Activated naive CD8-positive, alpha-beta T cell (primary cell): ENCODE measurements at regions not wholly inside any gene's neighbourhood (a gene's known extent, or its start where the extent isn't known, plus 50 kb on each side); places are given as distances from the start of the nearest gene placed in this dataset.
"Not testable (repeated sequence)": the region's sequence is repeated elsewhere in the genome, so short reads cannot be mapped to it uniquely, and the experiment has no call there.

ENCODE experiments used
- H3K27ac Mint-ChIP-seq: one replicate; pipeline ENCODE4 v1.8.0; 2021; ENCODE audit warnings: mixed read lengths
- H3K27me3 Mint-ChIP-seq: one replicate; pipeline ENCODE4 v1.8.0; 2021; ENCODE audit warnings: mixed read lengths
- H3K36me3 Mint-ChIP-seq: one replicate; pipeline ENCODE4 v1.8.0; 2021; ENCODE audit warnings: mixed read lengths
- H3K4me1 Mint-ChIP-seq: one replicate; pipeline ENCODE4 v1.8.0; 2021; ENCODE audit warnings: low read depth, mixed read lengths
- H3K4me3 Mint-ChIP-seq: one replicate; pipeline ENCODE4 v1.8.0; 2021; ENCODE audit warnings: mild to moderate bottlenecking, mixed read lengths
- H3K9me3 Mint-ChIP-seq: one replicate; pipeline ENCODE4 v1.8.0; 2021; ENCODE audit warnings: low read depth, mixed read lengths

DNA sequence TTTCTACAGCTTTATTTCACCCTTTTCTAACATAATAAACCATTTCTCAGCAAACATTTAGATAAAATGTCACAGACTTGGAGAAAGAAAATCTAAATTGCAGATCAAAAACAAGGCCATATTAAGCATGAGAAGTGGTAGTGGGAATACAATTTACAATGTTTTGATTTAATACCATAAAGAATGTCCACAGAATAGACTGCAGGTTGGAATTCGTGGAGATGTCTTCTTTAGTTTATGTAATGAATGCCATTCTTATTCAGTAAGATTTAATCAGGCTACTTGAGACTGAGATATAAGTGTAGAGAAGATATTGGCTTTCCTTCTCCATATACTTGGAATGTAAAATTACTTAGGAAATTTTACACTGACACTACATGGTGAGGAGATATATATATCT is 91.9 kb upstream of the ZFP42 start:
- Mint-ChIP-seq H3K9me3 (peaks cover 26% of the 10 kb centered on the region), H3K4me3 (no peak overlapping the region), H3K27me3 (no peaks in the 10 kb centered on the region), H3K4me1 (no peaks in the 10 kb centered on the region), H3K36me3 (no peaks in the 10 kb centered on the region), H3K27ac (no peak overlapping the region)

DNA sequence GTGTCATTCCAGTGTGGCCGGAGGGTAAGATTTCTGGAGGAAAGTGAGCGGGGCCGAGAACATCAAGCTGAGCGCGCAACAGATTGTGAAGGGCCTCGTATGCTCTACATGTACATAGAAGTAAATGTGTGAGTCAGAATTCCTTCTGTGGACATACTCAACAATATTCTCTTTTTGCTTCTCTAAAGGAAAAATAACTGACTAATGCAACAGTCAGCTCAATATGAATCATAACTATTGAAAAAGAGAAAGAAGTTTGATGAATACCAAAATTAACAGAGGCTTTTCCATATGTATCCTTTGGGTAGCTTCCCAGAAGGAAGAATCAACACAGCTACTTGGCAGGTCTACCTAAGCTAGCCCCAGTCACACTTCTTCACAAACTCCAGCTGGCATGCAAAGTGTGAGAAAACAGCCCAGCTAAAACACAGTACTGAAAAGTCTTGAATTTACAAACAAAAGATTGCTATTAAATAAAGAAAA is 87.5 kb upstream of the ZFP42 start:
- Mint-ChIP-seq H3K27ac (no peak overlapping the region), H3K36me3 (no peaks in the 10 kb centered on the region), H3K9me3 (peaks cover 1% of the 10 kb centered on the region), H3K4me1 (no peaks in the 10 kb centered on the region), H3K4me3 (no peak overlapping the region), H3K27me3 (no peaks in the 10 kb centered on the region)

- Mint-ChIP-seq H3K9me3 (peaks cover 2% of the 10 kb centered on the region), H3K4me3 (no peak overlapping the region), H3K36me3 (no peaks in the 10 kb centered on the region), H3K27ac (no peak overlapping the region), H3K27me3 (no peaks in the 10 kb centered on the region), H3K4me1 (no peaks in the 10 kb centered on the region)
Measured at GRCh38 chr4:187908731-187909130, 86.8 kb upstream of the ZFP42 start.

DNA sequence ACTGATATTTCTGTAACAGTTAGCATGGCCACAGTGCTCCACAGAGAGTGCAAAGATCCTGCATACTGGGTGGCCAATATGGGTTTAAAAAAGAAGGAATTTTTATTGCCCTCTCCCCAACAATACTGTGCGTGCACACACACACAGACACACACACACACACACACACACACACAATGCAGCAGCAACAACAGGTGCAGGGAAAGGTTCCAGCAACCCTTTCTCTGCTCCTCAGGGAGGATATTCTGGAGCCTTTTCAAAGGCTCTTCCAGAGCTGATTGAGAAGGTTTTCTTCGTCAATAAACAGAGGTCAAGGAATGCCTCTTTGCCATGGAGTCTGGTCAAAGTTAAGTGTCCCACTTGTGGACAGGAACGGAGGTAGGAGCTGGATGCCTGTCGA is 84.8 kb upstream of the ZFP42 start:
- Mint-ChIP-seq H3K27me3 (no peaks in the 10 kb centered on the region), H3K27ac (no peak overlapping the region), H3K4me1 (no peaks in the 10 kb centered on the region), H3K9me3 (peaks cover 4% of the 10 kb centered on the region), H3K36me3 (no peaks in the 10 kb centered on the region), H3K4me3 (no peak overlapping the region)

DNA sequence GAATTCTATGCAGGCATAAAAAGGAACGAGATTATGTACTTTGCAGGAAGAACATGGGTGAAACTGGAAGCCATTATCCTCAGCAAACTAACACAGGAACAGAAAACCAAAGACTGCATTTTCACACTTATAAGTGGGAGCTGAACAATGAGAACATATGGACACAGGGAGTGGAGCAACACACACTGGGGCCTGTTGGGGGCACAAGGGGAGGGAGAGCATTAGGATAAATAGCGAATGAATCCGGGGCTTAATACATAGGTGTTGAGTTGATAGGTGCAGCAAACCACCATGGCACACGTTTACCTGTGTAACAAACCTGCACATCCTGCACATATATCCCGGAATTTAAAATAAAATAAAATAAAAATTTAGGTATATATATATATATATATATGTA is 80.2 kb upstream of the ZFP42 start:
- not testable (repeated sequence) for H3K4me3 Mint-ChIP-seq, H3K4me1 Mint-ChIP-seq, H3K27ac Mint-ChIP-seq, H3K27me3 Mint-ChIP-seq, H3K9me3 Mint-ChIP-seq, H3K36me3 Mint-ChIP-seq

GRCh38 chr4:187919966-187920365 is 75.6 kb upstream of the ZFP42 start:
- H3K27me3 Mint-ChIP-seq, result no peaks in the 10 kb centered on the region
- peaks cover 5% of the 10 kb centered on the region for H3K9me3 Mint-ChIP-seq
- H3K4me3 Mint-ChIP-seq, result no peak overlapping the region

DNA sequence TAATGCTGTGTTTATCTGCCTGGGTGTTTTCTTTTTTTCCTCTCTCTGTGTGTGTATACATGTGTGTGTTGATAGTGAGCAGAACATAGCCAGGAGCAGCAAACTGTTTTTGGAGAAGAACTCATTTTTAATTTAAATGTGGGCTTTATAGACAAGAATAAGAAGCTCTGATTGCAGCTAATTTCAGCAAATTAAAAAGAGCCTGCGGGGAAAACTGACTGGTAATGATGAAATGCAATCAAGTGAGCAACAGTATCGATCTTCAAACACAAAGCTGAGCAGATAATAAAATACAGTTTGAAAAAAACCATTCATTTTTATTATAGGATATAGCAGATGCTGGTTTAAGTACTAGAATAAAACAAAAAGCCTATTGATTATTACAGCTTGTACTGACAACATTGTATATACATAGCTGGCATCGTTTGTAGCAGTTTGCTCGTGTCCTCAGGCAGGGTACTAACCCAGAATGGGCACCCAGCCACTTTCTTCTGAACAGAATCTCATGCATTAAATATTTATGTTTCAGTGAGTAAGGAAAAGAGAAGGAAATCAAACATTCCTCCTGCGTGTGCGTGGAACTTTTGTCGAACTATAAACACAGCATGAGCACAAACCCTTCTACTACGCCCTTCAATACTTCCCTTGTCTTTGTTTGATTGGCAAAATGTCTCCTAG is 73.5 kb upstream of the ZFP42 start:
- no peaks in the 10 kb centered on the region for H3K27me3 Mint-ChIP-seq
- no peak overlapping the region for H3K27ac Mint-ChIP-seq
- no peaks in the 10 kb centered on the region for H3K4me1 Mint-ChIP-seq
- no peaks in the 10 kb centered on the region for H3K36me3 Mint-ChIP-seq
- H3K9me3 Mint-ChIP-seq, result peaks cover 9% of the 10 kb centered on the region
- no peak overlapping the region for H3K4me3 Mint-ChIP-seq

More at GRCh38 chr4:187919966-187920365, 75.6 kb upstream of the ZFP42 start:
- Mint-ChIP-seq H3K36me3 (no peaks in the 10 kb centered on the region), H3K27ac (no peak overlapping the region), H3K4me1 (no peaks in the 10 kb centered on the region)

DNA sequence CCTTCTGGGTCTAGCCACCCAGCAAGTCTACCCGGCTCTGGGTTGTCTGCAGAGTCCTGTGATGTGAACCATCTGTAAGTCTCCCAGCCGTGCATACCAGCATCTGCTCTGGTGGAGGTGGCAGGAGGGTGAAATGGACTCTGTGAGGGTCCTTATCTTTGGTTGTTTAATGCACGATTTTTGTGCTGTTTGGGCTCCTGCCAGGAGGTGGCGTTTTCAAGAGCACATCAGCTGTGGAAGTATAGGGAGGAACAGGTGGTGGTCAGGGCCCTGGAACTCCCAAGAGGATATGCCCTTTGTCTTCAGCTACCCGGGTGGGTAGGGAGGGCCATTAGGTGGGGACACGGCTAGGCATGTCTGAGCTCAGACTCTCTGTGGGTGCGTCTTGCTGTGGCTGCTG is 66.5 kb upstream of the ZFP42 start:
- no peaks in the 10 kb centered on the region for H3K4me1 Mint-ChIP-seq
- H3K4me3 Mint-ChIP-seq, result no peak overlapping the region
- H3K9me3 Mint-ChIP-seq, result peaks cover 4% of the 10 kb centered on the region
- no peak overlapping the region for H3K27ac Mint-ChIP-seq
- H3K27me3 Mint-ChIP-seq, result peaks cover 2% of the 10 kb centered on the region
- H3K36me3 Mint-ChIP-seq, result no peaks in the 10 kb centered on the region

- H3K27ac Mint-ChIP-seq, result no peak overlapping the region
- H3K27me3 Mint-ChIP-seq, result peaks cover 2% of the 10 kb centered on the region
- peaks cover 3% of the 10 kb centered on the region for H3K9me3 Mint-ChIP-seq
- H3K4me1 Mint-ChIP-seq, result no peaks in the 10 kb centered on the region
- H3K4me3 Mint-ChIP-seq, result no peak overlapping the region
- H3K36me3 Mint-ChIP-seq, result no peaks in the 10 kb centered on the region
Measured at GRCh38 chr4:187934766-187935165, 60.8 kb upstream of the ZFP42 start.

DNA sequence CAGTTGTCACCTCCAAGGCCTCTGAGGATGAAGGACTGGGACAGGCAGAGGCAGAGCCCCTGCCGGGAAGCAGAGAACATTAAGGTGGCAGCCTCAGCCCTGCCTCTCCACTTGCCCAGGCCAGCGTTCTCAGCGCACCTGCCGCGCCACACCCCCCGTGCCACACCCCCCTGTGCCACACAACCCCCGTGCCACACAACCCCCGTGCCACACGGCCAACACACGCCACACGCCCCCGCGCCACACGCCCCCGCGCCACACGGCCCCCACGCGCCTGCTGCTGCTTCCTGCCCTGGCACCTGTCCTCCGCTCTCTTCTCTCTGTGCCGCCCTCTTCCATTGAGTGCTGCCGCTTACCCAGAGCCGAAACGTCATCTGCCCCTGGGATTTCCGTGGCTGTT is 58.0 kb upstream of the ZFP42 start:
- no peaks in the 10 kb centered on the region for H3K36me3 Mint-ChIP-seq
- no peak overlapping the region for H3K4me3 Mint-ChIP-seq
- H3K9me3 Mint-ChIP-seq, result peaks cover 3% of the 10 kb centered on the region
- no peaks in the 10 kb centered on the region for H3K4me1 Mint-ChIP-seq
- no peaks in the 10 kb centered on the region for H3K27me3 Mint-ChIP-seq
- H3K27ac Mint-ChIP-seq, result no peak overlapping the region

DNA sequence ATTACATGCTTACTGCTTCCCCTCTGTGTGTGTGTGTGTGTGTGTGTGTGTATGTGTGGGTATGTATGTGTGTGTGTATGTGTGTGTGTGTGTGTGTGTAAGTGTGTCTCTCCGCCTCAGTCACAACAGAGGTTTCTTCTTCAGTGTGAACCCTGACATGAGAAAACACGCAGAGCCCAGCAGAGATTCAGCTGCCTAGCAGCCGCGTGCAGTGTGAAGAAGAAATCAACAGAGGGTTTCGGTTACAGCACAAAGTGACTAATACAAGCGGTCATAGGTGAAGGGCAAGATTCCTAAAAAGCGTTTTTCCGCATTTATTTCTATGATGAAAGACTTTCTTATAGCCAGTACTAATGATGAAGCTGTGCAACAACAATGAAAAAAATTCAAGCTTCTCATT is 55.3 kb upstream of the ZFP42 start:
- H3K9me3 Mint-ChIP-seq, result peaks cover 3% of the 10 kb centered on the region
- H3K4me1 Mint-ChIP-seq, result no peaks in the 10 kb centered on the region
- H3K27me3 Mint-ChIP-seq, result no peaks in the 10 kb centered on the region
- no peaks in the 10 kb centered on the region for H3K36me3 Mint-ChIP-seq
- no peak overlapping the region for H3K4me3 Mint-ChIP-seq
- no peak overlapping the region for H3K27ac Mint-ChIP-seq

GRCh38 chr4:187942968-187943367 is 52.6 kb upstream of the ZFP42 start:
- no peaks in the 10 kb centered on the region for H3K36me3 Mint-ChIP-seq
- no peak overlapping the region for H3K27ac Mint-ChIP-seq
- H3K4me1 Mint-ChIP-seq, result no peaks in the 10 kb centered on the region
- no peak overlapping the region for H3K4me3 Mint-ChIP-seq
- no peaks in the 10 kb centered on the region for H3K27me3 Mint-ChIP-seq
- peaks cover 6% of the 10 kb centered on the region for H3K9me3 Mint-ChIP-seq

DNA sequence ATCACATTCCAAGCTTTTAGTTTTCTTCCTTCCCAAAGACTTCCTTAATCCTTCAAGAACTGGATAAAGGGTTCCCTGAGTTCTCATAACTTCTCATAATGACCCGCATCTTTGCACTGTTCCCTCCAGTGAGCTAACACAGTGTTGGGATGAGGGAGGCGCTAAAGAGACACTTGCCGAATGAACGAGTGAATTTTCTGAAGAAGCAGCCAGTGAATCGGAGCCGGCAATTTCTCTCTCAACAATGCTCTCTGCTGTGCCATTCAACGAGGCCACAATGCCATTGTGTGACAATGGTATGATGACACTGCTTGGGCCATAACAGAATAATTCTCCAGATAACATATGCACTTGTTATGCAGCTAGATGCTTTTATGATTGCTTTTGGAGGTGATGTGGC is 51.4 kb upstream of the ZFP42 start:
- Mint-ChIP-seq H3K4me3 (no peak overlapping the region), H3K4me1 (no peaks in the 10 kb centered on the region), H3K9me3 (peaks cover 5% of the 10 kb centered on the region), H3K27me3 (no peaks in the 10 kb centered on the region), H3K36me3 (no peaks in the 10 kb centered on the region), H3K27ac (no peak overlapping the region)
